ENCODE measurements at regions not wholly inside any gene's neighbourhood (a gene's known extent, or its start where the extent isn't known, plus 50 kb on each side); places are given as distances from the start of the nearest gene placed in this dataset.

DNA sequence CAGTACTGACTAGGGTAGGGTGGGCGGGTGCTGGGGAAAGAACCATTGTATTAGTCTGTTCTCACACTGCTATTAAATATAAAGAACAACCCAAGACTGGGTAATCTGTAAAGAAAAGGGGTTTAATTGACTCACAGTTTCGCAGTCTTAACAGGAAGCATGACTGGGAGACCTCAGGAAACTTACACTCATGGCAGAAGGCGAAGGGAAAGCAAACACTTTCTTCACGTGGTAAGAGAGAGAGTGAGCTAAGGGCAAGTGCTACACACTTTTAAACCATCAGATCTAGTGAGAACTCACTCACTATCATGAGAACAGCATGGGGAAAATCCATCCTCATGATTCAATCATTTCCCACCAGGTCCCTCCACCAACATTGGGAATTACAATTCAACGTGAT is 98.0 kb downstream of the OXSM start:
- DNase-seq, result no peak
- TF ChIP-seq FOXM1 (IDR thresholded peaks at IDR 0.05; ENCODE audit: low read depth), result no peak
- TF ChIP-seq MEF2A (IDR thresholded peaks at IDR 0.05; ENCODE audit: borderline replicate concordance, low read depth), result no peak
- no peak for TF ChIP-seq JUND (IDR thresholded peaks at IDR 0.05)
- TF ChIP-seq NRF1 (IDR thresholded peaks at IDR 0.05; ENCODE audit: low read depth, low read length), result no peak
- TF ChIP-seq, protein P1, sequence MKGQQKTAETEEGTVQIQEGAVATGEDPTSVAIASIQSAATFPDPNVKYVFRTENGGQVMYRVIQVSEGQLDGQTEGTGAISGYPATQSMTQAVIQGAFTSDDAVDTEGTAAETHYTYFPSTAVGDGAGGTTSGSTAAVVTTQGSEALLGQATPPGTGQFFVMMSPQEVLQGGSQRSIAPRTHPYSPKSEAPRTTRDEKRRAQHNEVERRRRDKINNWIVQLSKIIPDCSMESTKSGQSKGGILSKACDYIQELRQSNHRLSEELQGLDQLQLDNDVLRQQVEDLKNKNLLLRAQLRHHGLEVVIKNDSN (IDR thresholded peaks at IDR 0.05; ENCODE audit: borderline replicate concordance, low read depth), result no peak
- no peak for TF ChIP-seq RXRA (IDR thresholded peaks at IDR 0.05; ENCODE audit: borderline replicate concordance, low read depth)
- TF ChIP-seq, protein P2, sequence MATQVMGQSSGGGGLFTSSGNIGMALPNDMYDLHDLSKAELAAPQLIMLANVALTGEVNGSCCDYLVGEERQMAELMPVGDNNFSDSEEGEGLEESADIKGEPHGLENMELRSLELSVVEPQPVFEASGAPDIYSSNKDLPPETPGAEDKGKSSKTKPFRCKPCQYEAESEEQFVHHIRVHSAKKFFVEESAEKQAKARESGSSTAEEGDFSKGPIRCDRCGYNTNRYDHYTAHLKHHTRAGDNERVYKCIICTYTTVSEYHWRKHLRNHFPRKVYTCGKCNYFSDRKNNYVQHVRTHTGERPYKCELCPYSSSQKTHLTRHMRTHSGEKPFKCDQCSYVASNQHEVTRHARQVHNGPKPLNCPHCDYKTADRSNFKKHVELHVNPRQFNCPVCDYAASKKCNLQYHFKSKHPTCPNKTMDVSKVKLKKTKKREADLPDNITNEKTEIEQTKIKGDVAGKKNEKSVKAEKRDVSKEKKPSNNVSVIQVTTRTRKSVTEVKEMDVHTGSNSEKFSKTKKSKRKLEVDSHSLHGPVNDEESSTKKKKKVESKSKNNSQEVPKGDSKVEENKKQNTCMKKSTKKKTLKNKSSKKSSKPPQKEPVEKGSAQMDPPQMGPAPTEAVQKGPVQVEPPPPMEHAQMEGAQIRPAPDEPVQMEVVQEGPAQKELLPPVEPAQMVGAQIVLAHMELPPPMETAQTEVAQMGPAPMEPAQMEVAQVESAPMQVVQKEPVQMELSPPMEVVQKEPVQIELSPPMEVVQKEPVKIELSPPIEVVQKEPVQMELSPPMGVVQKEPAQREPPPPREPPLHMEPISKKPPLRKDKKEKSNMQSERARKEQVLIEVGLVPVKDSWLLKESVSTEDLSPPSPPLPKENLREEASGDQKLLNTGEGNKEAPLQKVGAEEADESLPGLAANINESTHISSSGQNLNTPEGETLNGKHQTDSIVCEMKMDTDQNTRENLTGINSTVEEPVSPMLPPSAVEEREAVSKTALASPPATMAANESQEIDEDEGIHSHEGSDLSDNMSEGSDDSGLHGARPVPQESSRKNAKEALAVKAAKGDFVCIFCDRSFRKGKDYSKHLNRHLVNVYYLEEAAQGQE (IDR thresholded peaks at IDR 0.05; ENCODE audit: low read depth, low read length), result no peak
- TF ChIP-seq MXI1 (IDR thresholded peaks at IDR 0.05; ENCODE audit: low read depth, low read length), result no peak
- TF ChIP-seq, protein P3, sequence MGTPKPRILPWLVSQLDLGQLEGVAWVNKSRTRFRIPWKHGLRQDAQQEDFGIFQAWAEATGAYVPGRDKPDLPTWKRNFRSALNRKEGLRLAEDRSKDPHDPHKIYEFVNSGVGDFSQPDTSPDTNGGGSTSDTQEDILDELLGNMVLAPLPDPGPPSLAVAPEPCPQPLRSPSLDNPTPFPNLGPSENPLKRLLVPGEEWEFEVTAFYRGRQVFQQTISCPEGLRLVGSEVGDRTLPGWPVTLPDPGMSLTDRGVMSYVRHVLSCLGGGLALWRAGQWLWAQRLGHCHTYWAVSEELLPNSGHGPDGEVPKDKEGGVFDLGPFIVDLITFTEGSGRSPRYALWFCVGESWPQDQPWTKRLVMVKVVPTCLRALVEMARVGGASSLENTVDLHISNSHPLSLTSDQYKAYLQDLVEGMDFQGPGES (IDR thresholded peaks at IDR 0.05; ENCODE audit: low read depth, low read length), result no peak
- no peak for TF ChIP-seq EP300 (IDR thresholded peaks at IDR 0.05; ENCODE audit: borderline replicate concordance in 1 of 2, low read depth in 1 of 2, low read length in 1 of 2)
- Histone ChIP-seq H3K9me2 (no peaks in the 10 kb centered on the region), H3K36me3 (replicated peaks in 1 of 2; ENCODE audit: control insufficient read depth in 1 of 2, insufficient read depth in 2 of 2, low read length in 1 of 2) (no peaks in the 10 kb centered on the region), H3K4me3 (ENCODE audit: low read depth in 2 of 2, low read length in 1 of 2) (no peak overlapping the region), H3K9ac (no peak overlapping the region), H3K27ac (ENCODE audit: low read depth in 2 of 2, low read length in 1 of 2) (no peak overlapping the region), H3K4me2 (no peak overlapping the region), H3F3A (replicated peaks; ENCODE audit: insufficient read depth) (no peaks in the 10 kb centered on the region), H3K9me3 (no peaks in the 10 kb centered on the region), H3K79me2 (ENCODE audit: insufficient read depth) (no peaks in the 10 kb centered on the region), H4K20me1 (ENCODE audit: insufficient read depth) (no peaks in the 10 kb centered on the region), H2AFZ (ENCODE audit: low read depth) (no peak overlapping the region), H3K4me1 (ENCODE audit: control insufficient read depth in 1 of 2, insufficient read depth in 2 of 2, low read depth in 1 of 2, low read length in 1 of 2) (no peaks in the 10 kb centered on the region), H3K27me3 (ENCODE audit: insufficient read depth) (no peaks in the 10 kb centered on the region; the same call in 1 of the 2 replicates)
- WGBS (ENCODE audit: low lambda C conversion rate), result 19% methylated on average over 5 of the region's 5 CpGs
- POLR2A ChIA-PET, result no interaction called here
- CTCF ChIA-PET, result no interaction called here

DNA sequence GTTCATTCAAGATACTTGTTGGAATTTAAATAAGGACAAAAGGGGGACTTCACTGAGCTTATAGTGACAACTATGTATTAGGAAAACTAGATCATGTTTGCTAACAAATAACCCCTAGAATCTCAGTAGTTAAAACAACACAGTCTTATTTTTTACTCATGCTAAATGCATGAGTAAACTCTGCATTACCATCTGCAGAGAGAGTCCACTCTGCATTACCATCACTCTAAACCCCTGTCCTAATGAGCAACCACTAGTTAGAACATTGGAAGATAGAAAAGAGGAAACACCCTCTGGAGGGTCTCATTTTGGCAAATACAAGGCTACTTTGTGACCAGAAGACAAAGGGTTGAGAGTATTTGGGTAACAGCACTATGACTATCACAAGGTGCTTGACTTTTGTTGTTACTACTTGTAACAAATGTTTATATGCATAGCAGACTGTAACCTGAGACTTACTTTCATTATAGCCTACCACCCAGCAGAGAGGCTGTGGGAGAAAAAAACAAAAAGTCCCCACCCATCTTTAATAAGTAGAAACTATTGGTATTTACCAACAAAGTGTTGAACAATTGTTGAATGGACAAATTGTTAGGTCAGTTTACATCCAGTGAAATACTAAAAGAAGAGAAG is 99.1 kb downstream of the OXSM start:
- no peaks in the 10 kb centered on the region for H4K20me1 ChIP-seq (ENCODE audit: insufficient read depth)
- H3K9me2 ChIP-seq, result no peaks in the 10 kb centered on the region
- CTCF ChIA-PET, result interaction anchor here (1.7 kb wide), 1 partner anchor 241 kb away, joined by 5 read pairs; no protein-coding TSS in a partner anchor
- H3F3A ChIP-seq (replicated peaks; ENCODE audit: insufficient read depth), result no peaks in the 10 kb centered on the region
- H3K36me3 ChIP-seq (replicated peaks in 1 of 2; ENCODE audit: control insufficient read depth in 1 of 2, insufficient read depth in 2 of 2, low read length in 1 of 2), result no peaks in the 10 kb centered on the region
- POLR2A ChIA-PET, result no interaction called here
- no peak overlapping the region for H3K4me3 ChIP-seq (ENCODE audit: low read depth in 2 of 2, low read length in 1 of 2)
- H3K27ac ChIP-seq (ENCODE audit: low read depth in 2 of 2, low read length in 1 of 2), result no peak overlapping the region
- H3K79me2 ChIP-seq (ENCODE audit: insufficient read depth), result no peaks in the 10 kb centered on the region
- H3K9me3 ChIP-seq, result no peaks in the 10 kb centered on the region
- no peak overlapping the region for H3K4me2 ChIP-seq
- H3K27me3 ChIP-seq (ENCODE audit: insufficient read depth), result no peaks in the 10 kb centered on the region; the same call in 1 of the 2 replicates
- TF ChIP-seq FOXJ3 (CRISPR knock-in tag; IDR thresholded peaks at IDR 0.05) (no peak), RXRA (IDR thresholded peaks at IDR 0.05; ENCODE audit: borderline replicate concordance, low read depth) (no peak), YY1 (IDR thresholded peaks at IDR 0.05; ENCODE audit: low read depth) (no peak), TEAD4 (IDR thresholded peaks at IDR 0.05; ENCODE audit: borderline replicate concordance, insufficient read depth) (no peak), MXI1 (IDR thresholded peaks at IDR 0.05; ENCODE audit: low read depth, low read length) (no peak), RFX5 (IDR thresholded peaks at IDR 0.05; ENCODE audit: low read length) (no peak), SIN3A (IDR thresholded peaks at IDR 0.05; ENCODE audit: borderline replicate concordance, low read depth, low read length) (no peak)
- TF ChIP-seq, protein P4, sequence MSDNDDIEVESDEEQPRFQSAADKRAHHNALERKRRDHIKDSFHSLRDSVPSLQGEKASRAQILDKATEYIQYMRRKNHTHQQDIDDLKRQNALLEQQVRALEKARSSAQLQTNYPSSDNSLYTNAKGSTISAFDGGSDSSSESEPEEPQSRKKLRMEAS (IDR thresholded peaks at IDR 0.05; ENCODE audit: low read depth), result no peak
- TF ChIP-seq, protein P5, sequence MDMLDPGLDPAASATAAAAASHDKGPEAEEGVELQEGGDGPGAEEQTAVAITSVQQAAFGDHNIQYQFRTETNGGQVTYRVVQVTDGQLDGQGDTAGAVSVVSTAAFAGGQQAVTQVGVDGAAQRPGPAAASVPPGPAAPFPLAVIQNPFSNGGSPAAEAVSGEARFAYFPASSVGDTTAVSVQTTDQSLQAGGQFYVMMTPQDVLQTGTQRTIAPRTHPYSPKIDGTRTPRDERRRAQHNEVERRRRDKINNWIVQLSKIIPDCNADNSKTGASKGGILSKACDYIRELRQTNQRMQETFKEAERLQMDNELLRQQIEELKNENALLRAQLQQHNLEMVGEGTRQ (IDR thresholded peaks at IDR 0.05; ENCODE audit: borderline replicate concordance, low read depth, low read length), result no peak
- DNase-seq, result no peak
- no peaks in the 10 kb centered on the region for H3K4me1 ChIP-seq (ENCODE audit: control insufficient read depth in 1 of 2, insufficient read depth in 2 of 2, low read depth in 1 of 2, low read length in 1 of 2)
- H2AFZ ChIP-seq (ENCODE audit: low read depth), result no peak overlapping the region
- no peak overlapping the region for H3K9ac ChIP-seq

Measured in SK-N-SH (cell line).